ENCODE measurements at regions not wholly inside any gene's neighbourhood (a gene's known extent, or its start where the extent isn't known, plus 50 kb on each side); places are given as distances from the start of the nearest gene placed in this dataset.

DNA sequence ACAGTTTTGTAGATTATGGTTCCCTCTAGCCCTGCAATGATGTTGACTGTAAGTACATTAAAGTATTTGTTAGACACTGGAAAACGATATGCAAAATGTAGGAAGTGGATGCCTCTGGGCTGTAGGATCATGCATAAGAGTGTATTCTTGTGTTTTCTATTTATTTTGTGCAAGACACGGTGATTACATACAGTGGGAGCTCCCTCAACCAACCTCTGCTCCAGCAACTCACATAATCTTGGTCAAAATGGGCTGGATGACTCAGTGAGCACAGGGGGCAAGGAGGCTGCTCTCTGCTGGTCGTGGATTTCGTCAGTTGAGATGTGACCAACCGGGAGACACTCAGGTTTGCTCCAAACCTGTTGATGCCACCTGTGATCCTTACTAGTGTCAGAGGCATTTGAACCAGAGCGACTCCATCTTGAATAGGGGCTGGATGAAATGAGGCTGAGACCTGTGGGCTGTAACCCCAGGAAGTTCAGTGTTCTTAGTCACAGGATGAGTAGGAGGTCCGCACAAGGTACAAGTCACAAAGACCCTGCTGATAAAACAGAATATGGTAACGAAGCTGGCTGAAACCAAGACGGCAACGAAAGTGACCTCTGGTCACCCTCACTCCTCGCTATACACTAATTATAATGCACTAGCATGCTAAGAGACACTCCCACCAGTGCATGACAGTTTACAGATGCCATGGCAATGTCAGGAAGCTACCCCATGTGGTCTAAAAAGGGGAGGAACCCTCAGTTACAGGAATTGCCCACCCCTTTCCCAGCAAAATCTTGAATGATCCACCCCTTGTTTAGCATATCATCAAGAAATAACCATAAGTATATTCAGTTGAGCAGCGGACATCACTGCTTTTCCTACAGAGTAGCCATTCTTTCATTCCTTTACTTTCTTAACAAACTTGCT is 56.4 kb upstream of the FAM20C start:
- DNase-seq (ENCODE audit: low read depth), result no peak

DNA sequence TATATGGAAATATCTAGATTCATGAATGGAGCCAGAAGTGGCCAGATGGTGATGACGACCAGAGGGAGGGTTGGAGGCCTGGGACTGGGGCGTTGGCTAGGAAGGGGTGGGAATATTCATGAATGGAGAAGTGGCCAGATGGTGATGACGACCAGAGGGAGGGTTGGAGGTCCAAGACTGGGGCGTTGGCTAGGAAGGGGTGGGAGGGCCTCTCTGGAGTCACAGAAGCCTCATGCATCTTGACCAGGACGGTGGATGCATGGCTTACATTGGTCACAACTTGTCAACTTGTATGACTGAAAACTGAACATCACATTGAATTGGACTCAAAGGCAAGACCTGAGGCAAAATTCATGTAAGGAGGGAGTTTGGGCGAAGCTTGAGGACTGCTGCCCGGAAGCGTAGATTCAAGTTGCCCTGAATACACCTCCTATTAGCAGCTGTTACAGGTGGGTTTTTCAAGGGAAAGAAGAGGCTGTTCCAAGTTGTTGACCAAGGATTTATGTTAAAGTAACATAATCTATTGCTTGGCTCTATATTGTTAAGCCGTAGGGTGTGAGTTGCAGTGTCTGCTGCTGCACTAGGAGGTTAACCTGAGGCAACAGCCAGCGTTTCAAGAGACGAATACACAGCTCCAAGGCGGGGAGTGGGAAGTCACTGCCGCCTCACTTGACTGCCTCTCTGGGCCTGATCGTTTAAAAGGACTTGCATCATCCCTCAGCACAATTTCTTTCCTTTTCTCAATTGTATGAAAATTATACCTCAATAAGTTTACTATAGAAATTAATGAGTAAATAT is 55.1 kb upstream of the FAM20C start:
- no peak for DNase-seq (ENCODE audit: low read depth)

DNA sequence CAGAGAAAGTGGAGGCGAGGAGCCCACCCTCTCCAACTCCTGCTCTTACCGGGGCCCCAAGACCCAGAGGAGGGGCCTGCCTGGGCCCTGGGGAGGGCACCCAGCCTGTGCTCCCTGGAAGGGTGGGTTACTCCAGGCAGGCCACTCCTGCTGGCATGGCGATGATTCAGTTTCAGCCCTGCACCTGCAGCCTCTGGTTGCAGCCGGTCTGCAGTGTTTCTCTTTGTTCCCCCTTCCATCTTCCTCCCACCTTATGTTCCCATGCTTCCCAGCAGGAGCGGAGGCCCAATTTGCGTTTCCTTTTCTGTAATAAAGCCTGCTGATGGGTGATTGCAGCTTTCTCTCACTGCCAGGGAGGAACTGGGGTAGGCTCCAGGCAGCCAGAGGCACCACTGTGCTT is 53.2 kb upstream of the FAM20C start:
- DNase-seq (ENCODE audit: low read depth), result no peak

DNA sequence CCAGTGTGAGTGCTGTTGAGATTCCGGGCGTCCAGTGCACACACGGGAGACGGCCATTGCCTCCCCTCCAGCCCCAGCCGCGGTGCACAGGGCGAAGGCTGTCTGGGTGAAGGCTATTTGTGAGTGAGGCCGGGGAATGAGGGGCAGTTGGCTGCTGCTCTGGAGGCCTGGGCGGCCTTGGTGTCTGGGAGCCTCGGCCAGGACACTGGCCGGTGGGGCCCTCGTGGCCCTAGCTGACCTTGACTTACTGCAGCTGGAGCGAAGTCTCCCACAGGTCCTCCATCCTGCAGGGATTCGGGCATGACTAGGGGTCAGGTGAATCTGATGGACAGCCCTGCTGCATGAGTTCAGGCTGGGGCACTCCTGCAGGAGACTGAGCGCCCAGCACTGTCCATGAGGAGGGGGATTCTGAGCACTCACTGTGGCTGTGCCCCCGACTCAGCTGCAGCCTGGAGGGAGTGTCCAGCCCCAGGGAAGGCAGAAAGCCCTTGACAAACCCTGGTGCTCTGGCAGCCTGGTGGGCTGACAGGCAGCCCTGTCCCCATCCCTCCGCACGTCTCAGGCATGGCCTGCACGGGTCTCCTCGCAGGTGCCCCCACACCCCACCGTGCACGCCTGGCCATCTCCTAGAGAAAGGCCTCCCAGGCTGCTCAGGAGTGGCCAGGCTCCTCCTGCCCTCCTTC is 52.7 kb upstream of the FAM20C start:
- no peak for DNase-seq (ENCODE audit: low read depth)

DNA sequence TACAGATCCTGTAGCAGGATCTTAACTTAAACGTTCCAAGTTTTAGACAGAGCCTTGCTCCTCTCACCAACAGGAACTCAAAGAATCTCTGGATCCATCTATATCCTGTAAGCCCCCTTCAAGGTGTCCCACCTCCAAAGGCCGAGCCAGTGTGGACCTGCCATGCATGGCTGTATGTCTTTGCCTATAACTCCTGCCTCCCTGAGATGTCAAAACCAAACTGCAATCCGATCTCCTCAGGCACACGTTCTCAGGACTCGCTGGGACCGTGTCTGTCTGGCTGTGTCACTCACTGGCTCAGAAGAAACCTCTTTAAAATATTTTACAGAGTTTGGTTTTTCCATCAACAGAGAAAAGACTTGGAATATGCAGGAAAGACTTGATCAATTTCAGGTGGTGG is 51.4 kb upstream of the FAM20C start:
- DNase-seq (ENCODE audit: low read depth), result no peak

DNA sequence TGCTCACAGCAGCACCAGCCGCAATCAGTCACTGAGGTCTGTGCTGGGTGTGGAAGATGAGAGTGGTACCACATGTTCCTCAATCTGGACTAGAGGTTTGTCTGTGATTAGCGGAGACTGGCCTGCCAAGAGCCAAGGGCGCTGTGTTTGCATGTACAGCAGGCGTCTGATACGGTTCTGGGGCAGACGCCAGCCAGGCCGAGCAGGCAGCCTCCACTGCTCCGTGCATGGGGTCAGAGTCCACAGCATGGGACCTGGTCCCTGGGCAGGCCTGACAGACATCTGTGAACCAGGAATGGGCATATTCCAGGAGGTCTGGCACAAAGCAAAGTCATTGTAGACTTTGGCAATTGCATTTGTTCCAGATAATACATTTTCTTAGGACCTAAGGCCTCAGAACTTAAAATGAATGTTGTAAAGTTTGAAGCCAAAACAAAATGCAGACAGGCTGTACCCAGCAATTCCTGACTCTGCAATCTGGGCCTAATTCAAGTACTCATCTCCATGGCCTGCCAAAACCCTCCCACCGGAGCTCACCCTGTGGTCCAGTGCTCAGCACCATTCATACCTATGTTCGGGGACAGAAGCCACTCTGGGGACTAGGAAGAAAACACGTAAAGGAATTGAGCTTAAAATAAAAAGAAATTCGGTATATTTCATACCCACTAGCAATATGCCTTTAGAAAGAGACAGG is 50.0 kb upstream of the FAM20C start:
- DNase-seq (ENCODE audit: low read depth), result no peak
